Muscle layer of colon (tissue), 2 donors: ENCODE measurements at regions not wholly inside any gene's neighbourhood (a gene's known extent, or its start where the extent isn't known, plus 50 kb on each side); places are given as distances from the start of the nearest gene placed in this dataset.

ENCODE experiments used
- H3K27ac ChIP-seq: one replicate; pipeline ENCODE4 v1.7.0; 2013; ENCODE audit warnings: low read depth, mild to moderate bottlenecking, low read length, moderate library complexity
- H3K27me3 ChIP-seq, 2 donors: one replicate each; pipeline ENCODE4 v1.7.0; 2013; ENCODE audit warnings: low read length in 2 of 2, mild to moderate bottlenecking in 2 of 2; ENCODE audit not compliant: insufficient read depth in 2 of 2, control insufficient read depth in 1 of 2
- H3K36me3 ChIP-seq: one replicate; pipeline ENCODE4 v1.7.0; 2013; ENCODE audit warnings: mild to moderate bottlenecking, low read length; ENCODE audit not compliant: insufficient read depth
- H3K4me1 ChIP-seq: one replicate; pipeline ENCODE4 v1.7.0; 2013; ENCODE audit warnings: mild to moderate bottlenecking, low read length; ENCODE audit not compliant: insufficient read depth
- H3K4me3 ChIP-seq, 2 donors: one replicate each; pipeline ENCODE4 v1.7.0; 2013; ENCODE audit warnings: low read length in 2 of 2, low read depth in 1 of 2, mild to moderate bottlenecking in 1 of 2, moderate library complexity in 1 of 2
- H3K9ac ChIP-seq: one replicate; pipeline ENCODE4 v1.7.0; 2013; ENCODE audit warnings: low read length
- H3K9me3 ChIP-seq: one replicate; pipeline ENCODE4 v1.7.0; 2013; ENCODE audit warnings: mild to moderate bottlenecking, low read length
- donor health status: abdominal sarcoma.
- donor health status: Adenocarcinoma of cecum.

DNA sequence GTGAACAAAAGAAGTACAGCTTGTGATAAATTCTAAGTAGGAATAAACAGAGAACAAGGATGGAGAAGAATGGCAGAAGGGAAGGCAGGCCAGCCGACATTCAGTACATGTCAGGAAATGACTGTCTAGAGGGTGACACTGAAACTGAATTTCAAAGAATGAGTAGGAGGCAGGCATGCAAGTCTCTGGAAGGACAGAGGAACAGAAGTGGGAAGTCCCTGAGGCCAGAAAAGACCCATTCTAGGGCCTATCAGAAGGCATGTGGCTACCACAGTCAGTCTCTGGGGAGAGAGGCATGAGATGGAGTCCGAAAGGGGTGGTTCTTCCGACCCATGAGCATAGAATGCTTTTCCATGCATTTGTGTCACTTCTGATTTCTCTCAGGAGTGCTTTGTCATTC is 243.5 kb upstream of the UBE2E2 start:
- H3K27ac ChIP-seq: no peak overlapping the region
- no peaks in the 10 kb centered on the region for H3K9me3 ChIP-seq
- no peaks in the 10 kb centered on the region for H3K36me3 ChIP-seq
- no peak overlapping the region for H3K4me3 ChIP-seq
- H3K27me3 ChIP-seq: no peaks in the 10 kb centered on the region
- peaks cover 5% of the 10 kb centered on the region for H3K4me1 ChIP-seq
- no peak overlapping the region for H3K9ac ChIP-seq

DNA sequence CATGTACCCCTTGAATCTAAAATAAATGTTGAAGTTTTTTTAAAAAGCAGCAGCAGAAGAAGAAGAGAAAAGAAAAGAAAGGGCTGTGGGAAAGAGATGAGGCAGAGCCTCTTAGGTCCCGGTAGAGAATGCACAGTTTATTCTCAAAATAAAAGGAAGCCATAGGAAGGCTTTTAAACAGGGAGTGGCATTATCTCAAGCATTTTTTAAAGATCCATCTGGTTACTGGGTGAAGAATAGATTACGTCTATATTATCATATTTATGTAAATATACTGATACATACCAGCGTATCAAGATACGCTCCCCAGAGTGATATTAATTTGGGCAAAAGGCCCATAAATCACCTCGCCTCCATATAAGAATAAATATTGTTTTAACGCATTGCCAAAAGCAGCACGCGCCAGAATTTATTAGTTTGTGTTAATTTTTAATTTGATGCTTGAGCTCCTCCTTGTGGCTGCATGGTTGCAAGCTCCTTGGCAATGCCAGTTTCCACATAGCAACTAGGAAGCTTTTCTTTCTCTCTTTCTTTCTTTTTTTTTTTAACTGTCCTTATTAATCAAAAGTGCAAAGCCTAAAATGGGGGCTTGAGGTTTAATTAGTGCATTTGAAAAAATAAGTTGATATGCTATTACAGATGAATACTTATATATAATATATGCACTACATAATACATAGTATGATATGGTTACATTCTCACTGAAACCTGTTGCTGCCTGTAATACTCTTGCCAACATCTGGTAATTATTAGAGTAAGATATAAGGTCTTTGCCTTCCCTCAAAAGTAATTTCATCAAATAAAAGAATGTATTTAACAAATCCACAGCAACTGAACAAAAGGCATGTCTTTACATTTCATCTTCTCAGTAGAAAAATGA is 242.8 kb upstream of the UBE2E2 start:
- Histone ChIP-seq H3K27ac (no peak overlapping the region), H3K9ac (no peak overlapping the region), H3K4me1 (peaks cover 5% of the 10 kb centered on the region), H3K9me3 (no peaks in the 10 kb centered on the region), H3K36me3 (no peaks in the 10 kb centered on the region), H3K4me3 (no peak overlapping the region), H3K27me3 (no peaks in the 10 kb centered on the region)

DNA sequence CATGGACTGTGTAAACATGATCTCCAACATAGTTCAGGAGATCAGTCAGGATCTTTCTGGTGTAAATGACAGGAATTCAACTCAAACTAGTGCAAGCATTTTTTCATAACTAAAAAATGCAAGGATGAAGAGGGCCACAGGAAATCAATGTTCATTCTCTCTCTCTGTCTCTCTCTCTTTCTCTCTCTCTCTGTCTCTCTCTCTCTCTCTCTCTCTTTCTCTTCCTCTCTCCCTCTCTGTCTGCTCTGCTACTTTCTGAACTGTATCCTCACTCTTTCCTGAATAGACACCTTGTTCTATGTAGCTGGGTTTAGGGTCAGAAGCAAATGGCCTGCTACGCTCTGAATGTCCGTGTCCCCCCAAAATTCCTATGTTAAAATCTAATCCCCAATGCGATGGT is 240.9 kb upstream of the UBE2E2 start:
- Histone ChIP-seq H3K36me3 (no peaks in the 10 kb centered on the region), H3K9me3 (no peaks in the 10 kb centered on the region), H3K4me1 (peaks cover 5% of the 10 kb centered on the region), H3K4me3 (no peak overlapping the region), H3K27ac (no peak overlapping the region), H3K9ac (no peak overlapping the region), H3K27me3 (no peaks in the 10 kb centered on the region)

DNA sequence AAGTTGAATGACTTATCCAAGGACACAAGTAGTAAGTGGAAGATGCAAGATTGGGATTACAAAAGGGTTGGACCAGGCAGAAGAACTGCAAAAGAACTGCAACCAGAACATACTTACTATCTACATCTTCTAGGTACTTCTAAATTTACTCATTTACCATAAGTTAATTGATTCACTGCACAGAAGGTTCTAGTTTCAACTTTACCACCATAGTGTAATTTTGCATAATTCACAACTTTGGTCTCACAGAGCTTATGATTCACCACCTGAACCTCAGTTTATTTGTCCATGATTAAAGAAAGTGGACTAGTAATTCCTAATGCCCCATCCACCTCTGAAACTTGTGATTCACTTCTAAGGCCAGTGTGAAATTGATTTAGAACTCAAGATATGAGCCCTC is 236.8 kb upstream of the UBE2E2 start:
- no peak overlapping the region for H3K4me3 ChIP-seq

DNA sequence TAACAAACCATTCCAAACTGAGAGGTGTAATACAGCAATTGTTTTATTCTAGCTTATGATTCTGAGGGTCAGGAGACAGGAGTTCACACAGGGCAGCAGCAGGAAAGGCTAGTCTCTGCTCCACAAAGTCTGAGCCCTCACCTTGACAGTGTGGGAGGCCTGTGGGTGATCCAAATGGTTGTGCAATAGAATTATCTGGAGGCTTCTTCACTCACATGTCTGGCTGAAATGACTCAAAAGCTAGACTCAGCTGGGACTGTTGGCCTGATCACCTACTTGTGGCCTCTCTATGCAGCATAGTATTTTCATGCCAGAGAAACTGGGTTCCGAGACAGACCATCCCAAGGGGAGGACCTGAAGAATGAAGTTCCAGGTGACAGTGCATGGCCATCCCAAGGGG is 233.9 kb upstream of the UBE2E2 start:
- no peak overlapping the region for H3K4me3 ChIP-seq

More for the DNA sequence above, 236.8 kb upstream of the UBE2E2 start:
- H3K9ac ChIP-seq: no peak overlapping the region
- no peaks in the 10 kb centered on the region for H3K36me3 ChIP-seq
- H3K4me1 ChIP-seq: no peaks in the 10 kb centered on the region
- no peaks in the 10 kb centered on the region for H3K27me3 ChIP-seq
- H3K9me3 ChIP-seq: no peaks in the 10 kb centered on the region
- H3K27ac ChIP-seq: no peak overlapping the region

DNA sequence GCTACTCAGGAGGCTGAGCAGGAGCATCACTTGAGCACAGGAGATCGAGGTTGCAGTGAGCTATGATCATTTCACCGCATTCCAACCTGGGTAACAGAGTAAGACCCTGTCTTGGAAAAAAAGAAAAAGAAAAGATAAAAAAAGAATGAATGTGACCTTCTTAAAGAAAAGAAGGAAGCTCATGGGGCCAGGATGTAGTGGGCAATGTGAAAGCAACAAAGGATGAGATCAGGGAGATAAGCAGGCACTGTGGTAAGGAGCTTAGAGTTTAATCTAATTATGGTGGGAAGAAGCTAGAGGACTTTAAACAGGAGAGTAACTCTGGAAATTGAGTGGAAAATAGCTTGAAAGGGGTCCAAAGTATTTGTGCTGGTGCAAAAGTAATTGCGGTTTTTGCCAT is 231.6 kb upstream of the UBE2E2 start:
- H3K4me3 ChIP-seq: no peak overlapping the region
- H3K9me3 ChIP-seq: no peaks in the 10 kb centered on the region
- no peaks in the 10 kb centered on the region for H3K36me3 ChIP-seq
- H3K9ac ChIP-seq: no peak overlapping the region
- H3K27me3 ChIP-seq: no peaks in the 10 kb centered on the region
- H3K27ac ChIP-seq: no peak overlapping the region
- no peaks in the 10 kb centered on the region for H3K4me1 ChIP-seq

More for the DNA sequence above, 233.9 kb upstream of the UBE2E2 start:
- H3K36me3 ChIP-seq: no peaks in the 10 kb centered on the region
- H3K4me1 ChIP-seq: no peaks in the 10 kb centered on the region
- no peaks in the 10 kb centered on the region for H3K27me3 ChIP-seq
- H3K9me3 ChIP-seq: no peaks in the 10 kb centered on the region
- no peak overlapping the region for H3K27ac ChIP-seq
- no peak overlapping the region for H3K9ac ChIP-seq

DNA sequence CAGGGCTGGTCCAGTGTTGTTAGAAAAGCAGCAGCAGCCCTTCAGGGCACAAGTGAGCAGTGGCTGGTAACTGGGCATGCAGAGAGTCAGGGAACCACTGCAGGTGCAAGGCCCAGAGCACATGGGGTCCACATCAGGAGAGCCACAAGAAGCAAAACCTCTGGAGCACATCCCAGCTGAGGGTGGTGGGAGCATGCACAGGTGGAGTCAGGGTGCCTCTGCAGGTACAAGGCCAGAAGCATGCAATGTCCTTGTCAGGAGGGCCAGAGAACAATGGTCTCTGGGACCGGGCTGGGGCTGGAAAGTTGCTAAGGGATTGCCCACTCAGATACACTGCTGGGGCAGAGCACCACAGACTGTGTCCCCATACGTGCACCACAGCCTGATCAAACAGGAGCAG is 226.1 kb upstream of the UBE2E2 start:
- no peaks in the 10 kb centered on the region for H3K4me1 ChIP-seq
- no peak overlapping the region for H3K27ac ChIP-seq

DNA sequence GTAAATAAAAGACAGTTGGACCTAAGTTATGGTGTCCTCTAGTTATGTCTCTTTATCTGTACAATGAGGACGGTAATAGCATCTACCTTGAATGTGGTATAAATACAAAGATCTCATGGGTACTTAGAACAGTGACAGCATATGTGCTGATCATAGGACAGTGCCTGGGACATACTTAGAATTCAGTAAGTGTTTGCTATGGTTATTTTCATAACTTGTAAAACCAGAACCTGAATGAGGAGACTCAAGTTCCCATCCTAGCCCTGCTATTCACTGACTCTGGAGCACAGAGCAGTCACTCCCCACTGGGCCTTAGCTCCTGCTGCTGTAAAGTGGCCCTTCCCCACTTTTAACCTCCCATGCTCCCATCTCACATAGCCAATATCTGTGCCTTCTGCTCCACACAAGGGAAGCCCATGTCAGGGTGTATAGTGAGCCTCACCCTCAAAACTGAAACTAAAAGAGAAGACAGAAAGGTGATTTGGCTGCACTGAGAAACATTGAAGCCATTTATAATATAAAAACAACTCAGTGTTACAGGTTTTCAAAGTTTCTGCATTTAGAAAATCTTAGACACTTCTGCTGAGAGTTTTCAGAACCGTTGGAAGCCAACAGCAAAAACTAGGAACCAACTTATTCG is 225.4 kb upstream of the UBE2E2 start:
- Histone ChIP-seq H3K4me3 (no peak overlapping the region), H3K27ac (no peak overlapping the region)

More for the DNA sequence above, 226.1 kb upstream of the UBE2E2 start:
- H3K9ac ChIP-seq: no peak overlapping the region
- no peaks in the 10 kb centered on the region for H3K9me3 ChIP-seq
- no peaks in the 10 kb centered on the region for H3K36me3 ChIP-seq
- H3K27me3 ChIP-seq: no peaks in the 10 kb centered on the region
- no peak overlapping the region for H3K4me3 ChIP-seq

DNA sequence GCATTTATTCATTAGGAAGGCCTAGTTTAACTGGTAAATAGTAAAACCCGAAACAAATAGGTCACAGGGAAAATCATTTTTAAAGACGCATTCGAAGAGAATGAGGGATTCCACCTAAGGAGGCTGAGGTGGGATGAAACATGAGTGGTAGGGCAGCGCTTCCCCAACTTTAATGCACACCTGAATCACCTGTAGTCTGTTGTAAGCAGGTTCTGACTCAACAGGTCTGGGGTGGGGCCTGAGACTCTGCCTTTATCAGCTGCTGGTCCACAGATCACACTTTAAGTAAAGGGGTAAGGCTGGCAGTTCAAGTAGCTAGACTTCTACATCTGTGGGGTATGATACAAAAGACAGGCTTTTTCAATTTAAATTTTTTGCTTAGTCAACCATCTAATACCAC is 223.5 kb upstream of the UBE2E2 start:
- no peak overlapping the region for H3K27ac ChIP-seq
- H3K27me3 ChIP-seq: no peaks in the 10 kb centered on the region
- no peaks in the 10 kb centered on the region for H3K9me3 ChIP-seq
- H3K4me3 ChIP-seq: no peak overlapping the region
- no peaks in the 10 kb centered on the region for H3K36me3 ChIP-seq
- no peak overlapping the region for H3K9ac ChIP-seq
- no peaks in the 10 kb centered on the region for H3K4me1 ChIP-seq

More for the DNA sequence above, 225.4 kb upstream of the UBE2E2 start:
- H3K9ac ChIP-seq: no peak overlapping the region
- H3K36me3 ChIP-seq: no peaks in the 10 kb centered on the region
- no peaks in the 10 kb centered on the region for H3K27me3 ChIP-seq
- no peaks in the 10 kb centered on the region for H3K4me1 ChIP-seq
- H3K9me3 ChIP-seq: no peaks in the 10 kb centered on the region

DNA sequence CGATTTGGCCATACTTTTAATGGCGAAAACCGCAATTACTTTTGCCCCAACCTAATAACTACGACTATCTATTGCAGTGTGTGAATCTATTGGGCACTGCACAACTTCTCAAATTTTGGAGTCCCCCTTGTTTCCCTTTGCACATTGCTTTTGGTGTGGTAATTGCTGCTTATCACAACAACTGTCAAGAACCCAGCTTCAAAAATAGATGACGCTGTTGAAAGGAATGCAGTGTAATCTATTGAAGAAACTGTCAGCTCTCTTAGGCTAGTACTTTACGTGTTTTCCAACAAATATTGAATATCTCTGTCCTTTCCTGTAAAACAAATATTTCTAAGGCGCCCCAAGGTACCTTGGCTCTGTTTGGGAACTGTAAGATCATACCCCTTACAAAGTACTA is 222.8 kb upstream of the UBE2E2 start:
- Histone ChIP-seq H3K4me3 (no peak overlapping the region), H3K27me3 (no peaks in the 10 kb centered on the region), H3K27ac (no peak overlapping the region), H3K9ac (no peak overlapping the region), H3K9me3 (no peaks in the 10 kb centered on the region), H3K36me3 (no peaks in the 10 kb centered on the region), H3K4me1 (no peaks in the 10 kb centered on the region)

DNA sequence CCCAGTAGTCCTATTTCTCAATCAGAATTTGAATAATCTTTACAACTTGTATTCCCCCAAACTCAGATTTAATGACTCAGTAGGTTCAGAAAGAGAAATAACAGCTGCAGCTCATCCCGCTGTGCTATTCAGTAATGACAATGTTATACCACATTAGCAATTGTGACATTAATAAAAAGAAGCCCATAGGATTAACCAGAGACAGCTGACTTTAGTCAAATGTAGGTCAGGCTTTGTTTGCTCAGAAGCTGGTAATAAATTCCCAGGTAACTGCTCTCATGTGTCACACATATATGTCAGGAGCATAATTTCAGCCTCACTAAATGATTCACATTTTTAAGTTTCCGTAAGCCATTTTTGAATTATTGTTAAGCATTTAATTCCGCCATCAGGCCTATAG is 222.0 kb upstream of the UBE2E2 start:
- no peak overlapping the region for H3K4me3 ChIP-seq
- no peaks in the 10 kb centered on the region for H3K4me1 ChIP-seq
- H3K36me3 ChIP-seq: no peaks in the 10 kb centered on the region
- H3K9me3 ChIP-seq: peaks cover 7% of the 10 kb centered on the region
- H3K27ac ChIP-seq: no peak overlapping the region
- no peaks in the 10 kb centered on the region for H3K27me3 ChIP-seq
- no peak overlapping the region for H3K9ac ChIP-seq

DNA sequence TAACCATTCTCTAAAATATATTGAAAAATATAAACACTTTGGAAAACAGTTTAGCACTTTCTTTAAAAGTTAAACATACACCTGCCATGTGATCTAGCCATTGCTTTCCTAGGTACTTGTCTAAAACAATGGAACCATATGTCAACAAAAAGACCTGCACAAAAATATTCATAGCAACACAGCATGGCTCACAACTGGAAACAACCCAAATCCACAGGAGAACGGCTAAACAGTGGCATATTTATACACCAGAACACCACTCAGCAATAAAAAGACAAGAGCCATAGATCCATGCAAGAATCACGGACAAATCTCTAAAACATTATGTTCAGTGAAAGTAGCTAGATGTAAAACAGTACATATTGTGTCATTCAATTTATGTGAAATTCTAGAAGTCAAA is 221.3 kb upstream of the UBE2E2 start:
- Histone ChIP-seq H3K4me3 (no peak overlapping the region), H3K36me3 (no peaks in the 10 kb centered on the region), H3K9me3 (peaks cover 7% of the 10 kb centered on the region), H3K27me3 (no peaks in the 10 kb centered on the region), H3K9ac (no peak overlapping the region), H3K27ac (no peak overlapping the region), H3K4me1 (no peaks in the 10 kb centered on the region)
